Lower lobe of right lung (tissue), 2 donors: ENCODE measurements at regions not wholly inside any gene's neighbourhood (a gene's known extent, or its start where the extent isn't known, plus 50 kb on each side); places are given as distances from the start of the nearest gene placed in this dataset.

Experiments
- ATAC-seq, 2 donors: fragments of 200-7000 bp; cut with Tn5 transposase; one replicate each; pipeline ENCODE4 v1.9.1; 2020 to 2022; ENCODE audit warnings: mild to moderate bottlenecking in 2 of 2, moderate library complexity in 2 of 2
- DNase-seq: peaks from one replicate; pipeline ENCODE4 v3.0.0-alpha.2; 2020
- H3K27ac ChIP-seq: fragments of 200-600 bp; one replicate; pipeline ENCODE4 v1.8.0; 2022
- H3K27me3 ChIP-seq: fragments of 200-600 bp; one replicate; pipeline ENCODE4 v1.8.0; 2022; ENCODE audit warnings: low read depth
- H3K36me3 ChIP-seq: fragments of 200-600 bp; one replicate; pipeline ENCODE4 v1.8.0; 2022; ENCODE audit warnings: mild to moderate bottlenecking
- H3K4me1 ChIP-seq: fragments of 200-600 bp; one replicate; pipeline ENCODE4 v1.8.0; 2022
- H3K4me3 ChIP-seq: fragments of 200-600 bp; one replicate; pipeline ENCODE4 v1.8.0; 2022; ENCODE audit warnings: mild to moderate bottlenecking
- H3K9me3 ChIP-seq: fragments of 200-600 bp; one replicate; pipeline ENCODE4 v1.8.0; 2022
- intact Hi-C: fragments of 100-400 bp; cut with DNase I; formaldehyde crosslinking; loops from one replicate; pipeline ENCODE4 v1.11.0; 2022
- TF ChIP-seq, protein P1 (sequence below): fragments of 200-600 bp; IDR thresholded peaks from one replicate; pipeline ENCODE4 v1.8.0; 2022; ENCODE audit warnings: antibody characterized with exemption, mild to moderate bottlenecking
- donor health status: DM: no; HTN: yes; CAD: no; lungs with severe emphysema.

DNA sequence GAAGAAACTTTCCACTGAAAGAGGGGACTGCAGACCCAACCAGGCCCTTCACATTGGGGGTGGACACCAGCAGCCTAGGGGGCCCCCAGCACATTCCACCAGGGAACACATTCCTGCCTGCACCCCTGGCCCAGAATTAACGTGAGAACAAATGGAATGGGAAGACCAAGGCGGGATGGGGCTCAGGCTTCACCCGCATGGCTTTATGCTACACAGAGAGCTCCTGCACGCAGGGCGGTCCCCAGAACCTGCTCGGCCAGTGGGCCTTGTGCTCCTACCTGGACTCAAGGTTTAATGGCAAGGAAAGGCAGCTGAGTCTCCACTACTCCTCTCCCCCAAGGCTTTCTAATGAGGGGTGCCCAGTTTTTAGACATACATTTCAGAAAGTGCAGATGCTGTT, 146.3 kb upstream of the GPR26 start:
- H3K4me1 ChIP-seq, result no peaks in the 10 kb centered on the region
- TF ChIP-seq, protein P1, sequence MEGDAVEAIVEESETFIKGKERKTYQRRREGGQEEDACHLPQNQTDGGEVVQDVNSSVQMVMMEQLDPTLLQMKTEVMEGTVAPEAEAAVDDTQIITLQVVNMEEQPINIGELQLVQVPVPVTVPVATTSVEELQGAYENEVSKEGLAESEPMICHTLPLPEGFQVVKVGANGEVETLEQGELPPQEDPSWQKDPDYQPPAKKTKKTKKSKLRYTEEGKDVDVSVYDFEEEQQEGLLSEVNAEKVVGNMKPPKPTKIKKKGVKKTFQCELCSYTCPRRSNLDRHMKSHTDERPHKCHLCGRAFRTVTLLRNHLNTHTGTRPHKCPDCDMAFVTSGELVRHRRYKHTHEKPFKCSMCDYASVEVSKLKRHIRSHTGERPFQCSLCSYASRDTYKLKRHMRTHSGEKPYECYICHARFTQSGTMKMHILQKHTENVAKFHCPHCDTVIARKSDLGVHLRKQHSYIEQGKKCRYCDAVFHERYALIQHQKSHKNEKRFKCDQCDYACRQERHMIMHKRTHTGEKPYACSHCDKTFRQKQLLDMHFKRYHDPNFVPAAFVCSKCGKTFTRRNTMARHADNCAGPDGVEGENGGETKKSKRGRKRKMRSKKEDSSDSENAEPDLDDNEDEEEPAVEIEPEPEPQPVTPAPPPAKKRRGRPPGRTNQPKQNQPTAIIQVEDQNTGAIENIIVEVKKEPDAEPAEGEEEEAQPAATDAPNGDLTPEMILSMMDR, result no peak
- peaks cover 8% of the 10 kb centered on the region for H3K27me3 ChIP-seq
- no peaks in the 10 kb centered on the region for H3K9me3 ChIP-seq
- no peak overlapping the region for H3K4me3 ChIP-seq
- DNase-seq (no peak), ATAC-seq (no peak)
- intact Hi-C loops, result no loop called here
- no peak overlapping the region for H3K27ac ChIP-seq
- H3K36me3 ChIP-seq, result no peaks in the 10 kb centered on the region

DNA sequence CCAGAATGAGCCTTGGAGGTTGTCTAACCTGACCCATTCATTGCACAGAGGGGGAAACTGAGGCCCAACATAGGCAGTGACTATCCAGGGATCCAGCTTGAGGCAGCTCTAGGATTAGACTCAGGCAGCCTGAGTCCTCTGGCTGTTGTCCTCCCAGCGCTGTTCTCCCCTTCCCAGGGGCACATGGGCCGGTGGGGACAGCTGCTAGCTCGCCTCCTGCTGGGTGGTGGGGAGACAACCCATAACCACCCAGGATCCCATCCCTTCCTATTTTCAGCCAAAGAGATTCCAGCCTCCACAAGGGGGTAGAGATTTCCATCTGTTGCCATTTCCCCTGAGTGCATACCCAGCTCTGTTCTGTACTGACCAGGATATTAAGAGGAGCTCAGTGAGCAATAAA, 145.1 kb upstream of the GPR26 start:
- DNase-seq, result no peak
- no peak overlapping the region for H3K27ac ChIP-seq
- peaks cover 3% of the 10 kb centered on the region for H3K27me3 ChIP-seq
- H3K9me3 ChIP-seq, result no peaks in the 10 kb centered on the region
- H3K36me3 ChIP-seq, result no peaks in the 10 kb centered on the region
- intact Hi-C loops, result no loop called here
- ATAC-seq, result no peak
- H3K4me3 ChIP-seq, result no peak overlapping the region
- TF ChIP-seq, protein P1, result no peak
- H3K4me1 ChIP-seq, result no peaks in the 10 kb centered on the region

DNA sequence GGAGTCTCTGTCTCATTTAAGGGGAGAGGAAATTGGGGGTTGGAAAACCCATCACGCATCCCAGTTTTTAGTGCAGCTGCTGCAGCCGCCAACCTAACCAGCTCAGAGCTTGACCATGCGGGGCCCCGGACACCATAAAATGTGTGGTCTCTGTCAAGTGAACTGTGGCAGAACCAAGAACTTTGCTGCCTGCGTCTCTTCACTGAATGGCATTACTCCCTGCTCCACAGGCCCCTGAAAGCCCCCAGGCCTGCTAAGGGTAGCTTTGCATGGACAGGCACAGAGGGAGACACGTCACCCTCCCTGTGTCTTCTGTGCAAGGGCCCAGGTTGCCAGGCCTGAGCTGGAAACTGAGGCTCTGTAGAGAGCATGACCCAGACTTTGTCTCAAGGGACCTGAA, 144.6 kb upstream of the GPR26 start:
- H3K36me3 ChIP-seq, result no peaks in the 10 kb centered on the region
- H3K4me3 ChIP-seq, result no peak overlapping the region
- no peak overlapping the region for H3K27ac ChIP-seq
- ATAC-seq, result no peak
- no peaks in the 10 kb centered on the region for H3K9me3 ChIP-seq
- intact Hi-C loops, result no loop called here
- TF ChIP-seq, protein P1, result no peak
- H3K4me1 ChIP-seq, result no peaks in the 10 kb centered on the region
- no peak for DNase-seq
- H3K27me3 ChIP-seq, result peaks cover 3% of the 10 kb centered on the region

DNA sequence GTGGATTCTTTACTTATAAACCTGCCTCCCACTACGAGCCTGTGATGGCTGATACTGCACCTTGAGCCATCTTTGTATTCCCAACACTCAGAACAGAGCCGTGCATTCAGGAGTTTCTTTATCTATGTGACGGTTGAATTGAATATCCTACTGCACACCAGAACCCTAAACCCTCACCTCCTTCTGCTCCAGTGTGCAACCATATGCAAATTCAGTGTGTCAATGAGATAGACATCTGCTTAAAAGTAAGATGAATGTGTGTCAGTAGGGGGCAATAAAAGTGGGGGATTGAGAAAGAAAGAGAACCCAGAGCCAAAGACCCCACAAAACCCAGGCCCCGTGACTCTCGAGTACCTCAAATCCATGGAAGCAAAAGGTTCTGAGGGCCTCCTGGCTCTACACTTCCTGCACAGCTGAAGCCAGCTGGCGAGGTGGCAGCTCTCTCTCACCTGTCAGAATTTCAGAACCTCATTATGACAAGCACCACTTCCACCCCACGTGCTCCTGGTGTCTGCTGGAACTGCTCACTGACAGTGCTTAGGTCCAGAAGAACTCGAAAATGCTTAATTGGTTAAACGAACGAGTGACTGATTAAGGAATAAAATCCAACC, 143.3 kb upstream of the GPR26 start:
- H3K4me1 ChIP-seq, result no peaks in the 10 kb centered on the region

DNA sequence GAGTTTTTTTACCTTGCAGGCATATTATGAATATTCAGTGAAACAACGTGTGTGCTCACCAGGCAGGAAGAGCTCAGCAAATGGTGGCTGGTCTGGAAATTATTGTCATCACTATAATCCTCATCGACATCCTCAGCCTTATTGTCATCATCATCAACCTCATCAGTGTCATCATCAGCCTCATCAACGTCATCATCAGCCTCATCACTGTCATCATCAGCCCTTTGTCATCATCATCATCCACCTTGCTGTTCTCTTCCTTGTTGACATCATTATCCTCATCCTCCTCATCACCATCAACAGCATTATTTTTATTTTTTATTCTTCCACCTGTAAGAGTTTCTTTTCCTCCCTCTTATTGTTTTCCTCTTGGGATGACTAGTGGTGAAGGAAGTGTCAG, 142.3 kb upstream of the GPR26 start:
- intact Hi-C loops, result no loop called here
- H3K4me3 ChIP-seq, result no peak overlapping the region
- no peaks in the 10 kb centered on the region for H3K9me3 ChIP-seq
- H3K27ac ChIP-seq, result no peak overlapping the region
- DNase-seq, result no peak
- TF ChIP-seq, protein P1, result no peak
- peaks cover 3% of the 10 kb centered on the region for H3K27me3 ChIP-seq
- H3K4me1 ChIP-seq, result no peaks in the 10 kb centered on the region
- no peaks in the 10 kb centered on the region for H3K36me3 ChIP-seq
- ATAC-seq, result no peak

More for the DNA sequence above, 143.3 kb upstream of the GPR26 start:
- TF ChIP-seq, protein P1, result no peak
- Histone ChIP-seq H3K27ac (no peak overlapping the region), H3K4me3 (no peak overlapping the region), H3K9me3 (no peaks in the 10 kb centered on the region), H3K27me3 (peaks cover 3% of the 10 kb centered on the region), H3K36me3 (no peaks in the 10 kb centered on the region)
- DNase-seq (no peak), ATAC-seq (no peak)
- intact Hi-C loops, result no loop called here
